GM12873 (cell line): ENCODE measurements at regions not wholly inside any gene's neighbourhood (a gene's known extent, or its start where the extent isn't known, plus 50 kb on each side); places are given as distances from the start of the nearest gene placed in this dataset.

Source experiments
- TF ChIP-seq, protein P1 (sequence below): IDR thresholded peaks from 2 replicates; pipeline ENCODE4 v1.5.1; 2012; ENCODE audit warnings: low read depth, mild to moderate bottlenecking, moderate library complexity, low read length, control low read depth; ENCODE audit not compliant: insufficient read depth; ENCODE audit errors: missing control alignments

DNA sequence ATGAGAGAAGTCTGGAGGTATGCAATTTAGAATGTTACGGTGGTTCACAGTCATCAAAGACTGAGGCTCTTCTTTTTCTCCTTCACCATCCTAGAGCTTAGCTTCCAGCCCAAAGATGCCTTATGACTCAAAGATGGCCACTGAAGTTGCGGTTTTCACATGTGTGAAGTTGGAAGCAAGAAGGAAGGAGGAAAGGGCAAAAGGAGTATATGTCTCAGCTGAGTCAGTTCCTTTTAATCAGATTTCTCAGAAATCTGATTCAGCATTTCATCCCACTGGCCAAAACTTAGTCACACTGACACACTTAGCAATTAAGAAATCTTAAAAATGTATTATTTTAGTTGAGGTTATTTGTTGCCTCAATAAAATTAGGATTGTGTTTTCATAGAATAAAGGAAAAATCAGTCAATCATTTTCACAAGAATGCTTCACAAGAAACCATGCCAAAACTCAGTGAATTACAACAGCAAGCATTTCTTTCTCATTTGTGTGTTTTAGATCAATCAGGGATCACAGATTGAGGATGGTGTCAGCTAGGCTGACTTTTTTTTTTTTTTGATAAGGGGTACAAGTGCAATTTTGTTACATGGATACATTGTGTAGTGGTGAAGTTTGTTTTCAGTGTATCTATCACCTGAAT lies 211.1 kb upstream of the GADL1 start:
- TF ChIP-seq, protein P1, sequence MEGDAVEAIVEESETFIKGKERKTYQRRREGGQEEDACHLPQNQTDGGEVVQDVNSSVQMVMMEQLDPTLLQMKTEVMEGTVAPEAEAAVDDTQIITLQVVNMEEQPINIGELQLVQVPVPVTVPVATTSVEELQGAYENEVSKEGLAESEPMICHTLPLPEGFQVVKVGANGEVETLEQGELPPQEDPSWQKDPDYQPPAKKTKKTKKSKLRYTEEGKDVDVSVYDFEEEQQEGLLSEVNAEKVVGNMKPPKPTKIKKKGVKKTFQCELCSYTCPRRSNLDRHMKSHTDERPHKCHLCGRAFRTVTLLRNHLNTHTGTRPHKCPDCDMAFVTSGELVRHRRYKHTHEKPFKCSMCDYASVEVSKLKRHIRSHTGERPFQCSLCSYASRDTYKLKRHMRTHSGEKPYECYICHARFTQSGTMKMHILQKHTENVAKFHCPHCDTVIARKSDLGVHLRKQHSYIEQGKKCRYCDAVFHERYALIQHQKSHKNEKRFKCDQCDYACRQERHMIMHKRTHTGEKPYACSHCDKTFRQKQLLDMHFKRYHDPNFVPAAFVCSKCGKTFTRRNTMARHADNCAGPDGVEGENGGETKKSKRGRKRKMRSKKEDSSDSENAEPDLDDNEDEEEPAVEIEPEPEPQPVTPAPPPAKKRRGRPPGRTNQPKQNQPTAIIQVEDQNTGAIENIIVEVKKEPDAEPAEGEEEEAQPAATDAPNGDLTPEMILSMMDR: no peak

DNA sequence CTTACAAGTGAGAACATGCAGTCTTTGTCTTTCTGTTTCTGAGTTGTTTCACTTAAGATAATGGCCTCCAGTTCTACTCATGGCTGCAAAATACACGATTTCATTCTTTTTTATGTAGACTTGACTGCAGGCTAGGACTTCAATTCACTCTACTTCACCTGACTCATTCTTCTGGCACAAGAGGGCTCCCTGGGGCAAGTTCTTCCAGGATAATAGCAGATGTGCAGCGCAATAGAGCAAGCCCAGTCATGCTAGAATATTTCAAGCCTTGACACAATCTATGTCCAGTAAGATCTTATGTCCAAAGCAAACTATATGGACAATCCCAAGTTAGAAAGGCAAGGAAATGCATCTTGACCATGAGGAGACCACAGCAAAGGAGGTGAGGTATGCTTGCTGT lies 211.7 kb upstream of the GADL1 start:
- TF ChIP-seq, protein P1: no peak

DNA sequence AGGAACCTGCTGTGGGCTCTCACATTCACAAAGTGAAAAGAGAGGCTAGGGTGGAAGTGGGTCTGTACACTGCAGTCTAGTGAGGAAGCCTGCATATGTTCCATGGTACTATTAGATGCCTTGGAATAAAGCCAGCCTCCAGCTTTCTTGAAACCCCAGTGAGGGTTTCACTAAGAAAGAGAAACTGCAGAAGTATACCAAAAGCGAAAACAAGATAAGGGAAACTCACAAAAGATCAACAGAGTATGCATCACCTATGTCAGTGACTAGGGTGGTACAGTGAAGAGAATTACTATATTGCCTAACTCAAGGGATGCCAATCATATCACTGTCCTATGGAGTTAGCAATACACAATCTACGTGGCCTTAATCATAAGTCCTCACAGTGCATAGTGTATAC lies 212.5 kb upstream of the GADL1 start:
- TF ChIP-seq, protein P1: no peak

GRCh38 chr3:31114929-31115283 lies 220.4 kb upstream of the GADL1 start:
- TF ChIP-seq, protein P1: no peak

- TF ChIP-seq, protein P1: no peak
These were observed 222.2 kb upstream of the GADL1 start for GRCh38 chr3:31116651-31117050.

- TF ChIP-seq, protein P1: no peak
These were observed 223.4 kb upstream of the GADL1 start for GRCh38 chr3:31117854-31118253.

- TF ChIP-seq, protein P1: no peak
These were observed 229.9 kb upstream of the GADL1 start for GRCh38 chr3:31124373-31124772.

DNA sequence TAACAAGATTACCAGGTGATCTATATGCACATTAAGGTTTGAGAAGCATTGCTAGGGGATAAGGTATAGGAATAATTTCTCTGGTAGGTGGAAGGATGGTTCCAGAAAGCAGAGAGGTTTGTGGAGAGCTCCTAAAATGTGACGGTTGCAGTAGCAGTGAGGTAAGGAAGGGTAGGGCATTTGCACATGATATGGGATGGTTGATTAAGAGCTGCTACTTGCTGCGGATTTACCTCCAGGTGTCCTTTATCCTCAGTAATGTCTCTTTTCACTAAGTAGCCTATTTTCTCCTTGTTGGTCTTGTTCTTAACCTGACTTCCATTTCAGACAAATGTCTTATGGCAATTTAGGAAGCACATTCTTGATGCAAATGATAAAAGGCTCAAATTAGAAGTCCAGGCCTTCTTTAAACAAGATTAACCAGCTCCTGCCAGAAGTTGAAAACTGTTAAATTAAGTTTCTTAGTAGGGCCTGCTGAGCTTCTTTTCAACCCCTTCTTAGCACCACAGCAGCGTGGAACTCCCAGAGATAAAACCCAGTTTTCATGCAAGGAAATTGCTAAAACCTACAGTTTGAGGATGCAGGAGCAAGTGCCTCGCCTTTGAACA lies 231.1 kb upstream of the GADL1 start:
- TF ChIP-seq, protein P1: no peak
